ENCODE measurements at regions not wholly inside any gene's neighbourhood (a gene's known extent, or its start where the extent isn't known, plus 50 kb on each side); places are given as distances from the start of the nearest gene placed in this dataset.

- Histone ChIP-seq H3K9me3 (ENCODE audit: control insufficient read depth in 4 of 4, low read length in 3 of 4) (no peaks in the 10 kb centered on the region), H3K4me1 (ENCODE audit: control insufficient read depth in 4 of 4, insufficient read depth in 4 of 4, low read length in 3 of 4) (no peaks in the 10 kb centered on the region), H3K27me3 (ENCODE audit: control insufficient read depth in 4 of 4, insufficient read depth in 4 of 4, low read length in 3 of 4) (no peaks in the 10 kb centered on the region), H3K4me3 (ENCODE audit: low read depth in 1 of 3, low read length in 3 of 3) (no peak overlapping the region), H3K27ac (ENCODE audit: low read depth in 1 of 2, low read length in 2 of 2) (no peak overlapping the region), H3K9ac (ENCODE audit: low read depth in 1 of 2, low read length in 2 of 2) (no peak overlapping the region), H3K36me3 (ENCODE audit: control insufficient read depth in 4 of 4, insufficient read depth in 3 of 4, low read depth in 1 of 4, low read length in 3 of 4) (no peaks in the 10 kb centered on the region)
- no peak for TF ChIP-seq RXRA (IDR thresholded peaks at IDR 0.05)
- no peak for TF ChIP-seq NR2F2 (IDR thresholded peaks at IDR 0.05)
- TF ChIP-seq EGR1 (IDR thresholded peaks at IDR 0.05; ENCODE audit: low read depth in 2 of 2): no peak
- no peak for TF ChIP-seq FOXA2 (IDR thresholded peaks at IDR 0.05)
- no peak for TF ChIP-seq YY1 (IDR thresholded peaks at IDR 0.05)
- TF ChIP-seq CTCF (IDR thresholded peaks at IDR 0.05; ENCODE audit: low read depth, low read length, missing input control): no peak
- no peak for TF ChIP-seq HNF4G (IDR thresholded peaks at IDR 0.05)
- TF ChIP-seq, protein P1, sequence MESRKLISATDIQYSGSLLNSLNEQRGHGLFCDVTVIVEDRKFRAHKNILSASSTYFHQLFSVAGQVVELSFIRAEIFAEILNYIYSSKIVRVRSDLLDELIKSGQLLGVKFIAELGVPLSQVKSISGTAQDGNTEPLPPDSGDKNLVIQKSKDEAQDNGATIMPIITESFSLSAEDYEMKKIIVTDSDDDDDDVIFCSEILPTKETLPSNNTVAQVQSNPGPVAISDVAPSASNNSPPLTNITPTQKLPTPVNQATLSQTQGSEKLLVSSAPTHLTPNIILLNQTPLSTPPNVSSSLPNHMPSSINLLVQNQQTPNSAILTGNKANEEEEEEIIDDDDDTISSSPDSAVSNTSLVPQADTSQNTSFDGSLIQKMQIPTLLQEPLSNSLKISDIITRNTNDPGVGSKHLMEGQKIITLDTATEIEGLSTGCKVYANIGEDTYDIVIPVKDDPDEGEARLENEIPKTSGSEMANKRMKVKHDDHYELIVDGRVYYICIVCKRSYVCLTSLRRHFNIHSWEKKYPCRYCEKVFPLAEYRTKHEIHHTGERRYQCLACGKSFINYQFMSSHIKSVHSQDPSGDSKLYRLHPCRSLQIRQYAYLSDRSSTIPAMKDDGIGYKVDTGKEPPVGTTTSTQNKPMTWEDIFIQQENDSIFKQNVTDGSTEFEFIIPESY (IDR thresholded peaks at IDR 0.05): no peak
- 81% methylated on average over 3 of the region's 3 CpGs for WGBS
- DNase-seq (ENCODE audit: low spot score): no peak
Observed at GRCh38 chr1:60390593-60391282, 317.2 kb upstream of the C1orf87 start.

GRCh38 chr1:60388092-60388987 lies 314.8 kb upstream of the C1orf87 start:
- no peak overlapping the region for H3K4me3 ChIP-seq (ENCODE audit: low read depth in 1 of 3, low read length in 3 of 3)
- no peak for TF ChIP-seq EGR1 (IDR thresholded peaks at IDR 0.05; ENCODE audit: low read depth in 2 of 2)
- no peak for TF ChIP-seq YY1 (IDR thresholded peaks at IDR 0.05)
- TF ChIP-seq, protein P1 (IDR thresholded peaks at IDR 0.05): no peak
- TF ChIP-seq RAD21 (IDR thresholded peaks at IDR 0.05): no peak
- no peak for TF ChIP-seq REST (IDR thresholded peaks at IDR 0.05)
- TF ChIP-seq FOXA2 (IDR thresholded peaks at IDR 0.05): no peak
- TF ChIP-seq NR2F2 (IDR thresholded peaks at IDR 0.05): no peak
- no peak for TF ChIP-seq FOXA1 (IDR thresholded peaks at IDR 0.05)
- no peak for TF ChIP-seq MAX (IDR thresholded peaks at IDR 0.05)
- TF ChIP-seq JUND (IDR thresholded peaks at IDR 0.05): no peak
- TF ChIP-seq HNF4G (IDR thresholded peaks at IDR 0.05): no peak
- no peaks in the 10 kb centered on the region for H3K9me3 ChIP-seq (ENCODE audit: control insufficient read depth in 4 of 4, low read length in 3 of 4)
- H3K4me1 ChIP-seq (ENCODE audit: control insufficient read depth in 4 of 4, insufficient read depth in 4 of 4, low read length in 3 of 4): no peaks in the 10 kb centered on the region
- H3K36me3 ChIP-seq (ENCODE audit: control insufficient read depth in 4 of 4, insufficient read depth in 3 of 4, low read depth in 1 of 4, low read length in 3 of 4): no peaks in the 10 kb centered on the region
- no peak overlapping the region for H3K9ac ChIP-seq (ENCODE audit: low read depth in 1 of 2, low read length in 2 of 2)
- DNase-seq (ENCODE audit: low spot score): no peak
- H3K27me3 ChIP-seq (ENCODE audit: control insufficient read depth in 4 of 4, insufficient read depth in 4 of 4, low read length in 3 of 4): no peaks in the 10 kb centered on the region
- WGBS: 69% methylated on average over 7 of the region's 7 CpGs
- no peak overlapping the region for H3K27ac ChIP-seq (ENCODE audit: low read depth in 1 of 2, low read length in 2 of 2)
